ENCODE measurements at regions not wholly inside any gene's neighbourhood (a gene's known extent, or its start where the extent isn't known, plus 50 kb on each side); places are given as distances from the start of the nearest gene placed in this dataset.

DNA sequence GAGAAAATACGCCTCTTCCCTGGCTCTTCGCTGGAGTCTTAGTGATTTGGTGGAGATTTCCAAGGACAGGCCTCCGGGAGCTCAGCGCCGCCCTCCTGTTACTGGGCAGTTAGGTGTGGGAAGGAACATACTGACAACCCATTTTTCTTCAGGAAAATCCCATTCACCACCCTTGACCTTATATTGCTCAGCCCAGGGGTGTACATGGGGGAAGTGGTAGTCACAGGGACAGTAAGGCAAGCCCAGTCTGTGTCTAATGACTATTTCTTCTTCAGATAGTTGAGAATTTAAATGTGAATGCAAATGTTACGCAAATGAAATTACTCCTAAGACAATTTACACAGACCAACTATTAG lies 119.4 kb downstream of the UQCRFS1 start:
- DNase-seq, result no peak

GRCh38 chr19:29092712-29093552 lies 120.0 kb downstream of the UQCRFS1 start:
- DNase-seq, result no peak

GRCh38 chr19:29090783-29091526 lies 122.0 kb downstream of the UQCRFS1 start:
- no peak for DNase-seq

DNA sequence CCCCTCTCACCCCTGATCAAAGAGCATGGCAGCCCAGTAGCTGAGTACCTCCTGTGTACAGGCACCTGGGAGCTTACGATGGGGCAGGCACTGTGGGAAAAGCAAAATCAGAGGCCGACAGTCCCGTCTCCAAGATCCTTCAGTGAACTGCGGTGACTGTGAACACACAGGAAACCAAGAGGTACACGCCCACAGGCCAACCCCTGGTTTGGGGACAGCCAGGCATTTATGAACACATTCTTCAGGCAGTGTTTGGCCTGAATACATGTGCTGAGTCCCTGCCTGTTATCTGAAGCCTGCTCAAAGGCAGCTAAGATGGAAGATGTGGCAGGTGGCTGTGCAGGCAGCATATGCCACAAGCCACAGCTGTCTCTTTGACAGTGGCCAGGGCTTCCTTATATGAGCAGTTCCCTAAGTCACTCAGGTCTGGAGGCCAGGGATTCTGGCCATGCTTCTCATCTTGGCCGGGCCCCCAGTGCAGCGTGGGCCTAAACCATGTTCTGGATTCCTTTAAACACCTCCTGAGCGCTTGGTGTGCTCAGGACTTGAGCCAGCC lies 123.6 kb downstream of the UQCRFS1 start:
- no peak for DNase-seq

DNA sequence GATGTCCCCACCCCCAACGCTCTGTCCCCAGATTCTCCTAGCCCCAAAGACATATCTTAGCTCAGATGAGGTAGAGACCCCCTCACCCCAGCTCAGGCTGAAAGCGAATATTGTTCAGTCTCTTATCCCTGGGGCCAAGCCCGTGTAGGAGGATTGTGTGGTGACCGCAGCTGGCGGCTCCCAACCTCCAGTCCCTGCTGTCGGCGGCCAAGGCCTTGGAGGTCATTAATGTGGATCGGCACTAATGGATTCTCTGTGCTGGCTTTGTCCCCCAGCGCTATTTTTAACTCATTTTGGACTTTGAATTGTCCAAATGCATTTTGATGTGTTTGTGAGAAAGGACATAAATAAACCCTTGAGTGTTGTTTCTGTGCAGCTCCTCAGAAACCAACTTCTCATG lies 124.2 kb downstream of the UQCRFS1 start:
- no peak for DNase-seq

DNA sequence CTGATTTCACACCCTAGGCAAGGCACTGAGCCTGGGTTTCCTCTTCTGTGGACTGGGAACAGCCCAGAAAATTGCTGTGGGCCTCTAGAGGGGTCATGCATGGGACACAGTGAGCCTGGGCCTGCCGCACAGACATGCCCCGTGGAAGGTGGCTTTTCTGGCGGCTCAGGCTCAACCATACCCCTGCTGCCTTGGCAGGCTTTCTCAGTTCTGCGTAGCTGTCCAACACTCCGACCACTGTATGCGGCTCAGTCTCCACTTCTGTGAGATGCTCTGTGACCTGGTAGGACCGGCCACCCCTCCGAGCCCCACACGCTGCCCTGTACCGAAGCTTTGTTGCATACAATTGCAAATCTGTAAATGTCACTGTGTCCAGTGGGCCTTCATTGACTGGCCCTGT lies 126.3 kb downstream of the UQCRFS1 start:
- no peak for DNase-seq

GRCh38 chr19:29086182-29086581 lies 126.8 kb downstream of the UQCRFS1 start:
- DNase-seq, result no peak

- no peak for DNase-seq
Measured at GRCh38 chr19:29085630-29086029, 127.3 kb downstream of the UQCRFS1 start.

- DNase-seq, result no peak
Measured at GRCh38 chr19:29085206-29085605, 127.7 kb downstream of the UQCRFS1 start.

- DNase-seq, result no peak
Measured at GRCh38 chr19:29084266-29084665, 128.7 kb downstream of the UQCRFS1 start.

DNA sequence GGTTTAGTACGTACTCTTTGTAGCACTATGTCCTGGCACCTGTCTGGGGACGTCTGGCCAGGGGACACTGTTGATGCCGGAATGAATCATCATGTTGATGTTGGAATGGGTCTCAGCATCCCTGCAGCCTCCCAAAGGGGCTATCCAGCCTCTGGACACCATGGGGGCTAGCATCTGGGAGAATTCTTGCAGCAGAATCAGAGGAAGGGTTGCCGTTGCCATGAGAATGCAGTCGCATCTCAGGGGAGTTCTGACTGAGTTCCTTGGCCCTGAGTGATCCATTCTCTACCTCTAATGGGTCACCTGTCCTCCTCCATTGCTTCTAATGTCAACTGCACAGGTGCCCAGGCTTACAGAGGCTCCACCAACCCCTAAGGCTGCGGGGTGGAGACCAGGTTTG lies 129.1 kb downstream of the UQCRFS1 start:
- DNase-seq, result no peak

GRCh38 chr19:29079356-29080032 lies 133.5 kb downstream of the UQCRFS1 start:
- DNase-seq, result peak; percentile 13

- DNase-seq, result no peak
Measured at GRCh38 chr19:29076963-29077362, 136.0 kb downstream of the UQCRFS1 start.

- no peak for DNase-seq
Measured at GRCh38 chr19:29076161-29076560, 136.8 kb downstream of the UQCRFS1 start.

DNA sequence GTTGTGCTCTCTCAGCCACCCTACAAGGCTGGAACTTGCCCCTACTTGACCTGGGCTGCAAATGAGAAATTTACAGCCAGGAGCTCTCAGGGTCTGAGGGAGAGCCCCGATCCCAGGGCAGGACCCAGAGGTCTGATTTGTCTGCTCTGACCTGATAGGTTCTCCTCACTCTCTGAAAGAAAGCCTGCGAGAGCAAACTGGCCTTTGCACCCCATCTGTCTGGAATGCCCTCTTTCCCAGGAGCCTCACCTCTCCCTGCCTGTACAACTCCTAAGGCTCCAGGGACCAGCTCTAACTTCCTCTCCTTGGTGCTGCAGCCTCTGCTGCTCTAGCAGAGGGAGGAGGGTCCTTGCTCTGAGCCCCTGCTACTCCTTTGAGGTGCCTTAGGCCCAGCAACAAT lies 137.8 kb downstream of the UQCRFS1 start:
- DNase-seq, result peak; percentile 28

GRCh38 chr19:29074579-29074978 lies 138.4 kb downstream of the UQCRFS1 start:
- no peak for DNase-seq

DNA sequence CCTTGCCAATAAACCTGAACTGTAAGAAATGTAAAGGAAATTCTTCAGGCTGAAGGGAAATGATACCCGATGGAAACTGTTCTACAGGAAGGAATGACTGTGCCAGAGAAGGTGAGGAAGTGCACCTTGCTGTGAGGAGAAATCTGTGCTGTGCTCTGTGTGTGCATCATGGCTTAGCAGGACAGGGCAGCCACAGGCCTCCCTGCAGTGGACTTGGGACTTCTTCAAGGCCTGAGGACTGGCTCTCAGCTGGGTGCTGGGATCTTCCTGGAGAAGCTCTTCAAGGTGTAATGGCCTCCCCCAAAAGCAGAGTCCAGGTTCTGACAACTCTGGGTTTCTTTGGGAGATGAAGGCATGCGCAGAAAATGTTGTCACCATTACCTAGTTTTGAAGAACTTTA lies 145.1 kb downstream of the UQCRFS1 start:
- no peak for DNase-seq

DNA sequence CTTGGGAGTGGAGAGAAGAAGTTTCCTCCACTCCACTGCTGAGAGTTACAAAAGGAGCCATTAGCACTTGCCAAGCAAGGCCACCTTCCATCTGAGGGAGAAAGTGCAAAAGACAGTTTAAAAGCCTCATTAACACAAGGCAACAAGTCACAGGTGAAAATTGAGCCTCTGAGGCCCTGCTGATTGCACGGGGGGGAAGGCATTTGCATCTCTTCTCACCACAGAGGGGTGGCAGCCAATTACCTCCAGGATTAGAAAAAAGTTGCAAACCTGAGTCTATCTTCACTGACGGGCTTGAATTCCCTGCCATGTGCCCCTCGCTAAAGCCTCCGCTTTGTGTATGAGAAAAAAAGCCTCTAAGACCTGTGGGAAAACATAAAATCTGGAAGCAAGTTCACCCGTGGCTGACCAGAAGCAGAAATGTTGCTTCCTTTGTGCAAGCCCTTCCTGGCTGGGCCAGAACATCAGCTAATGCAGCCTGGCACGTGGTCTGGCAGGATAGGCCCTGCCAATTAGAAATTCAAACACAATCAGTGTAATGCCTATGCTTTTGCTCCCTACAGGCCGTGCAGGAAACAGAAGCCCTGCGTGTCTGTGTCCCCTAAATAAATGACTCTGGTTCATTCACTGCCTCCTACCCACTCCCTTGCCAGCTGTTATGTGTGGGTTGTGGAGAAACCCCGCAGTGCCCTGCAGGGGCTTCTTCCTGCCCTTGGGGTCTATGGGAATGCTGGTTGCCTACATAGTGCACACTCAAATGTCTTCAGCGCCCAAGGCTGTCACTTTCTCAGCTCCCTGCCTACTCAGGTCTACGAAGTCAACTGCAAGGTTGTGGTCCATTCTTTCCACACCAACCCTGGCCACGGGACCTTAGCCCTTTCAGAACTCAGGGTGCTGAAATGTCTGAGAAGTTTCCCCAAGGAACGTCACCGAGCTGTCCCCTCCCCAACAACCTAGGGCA lies 150.2 kb downstream of the UQCRFS1 start:
- no peak for DNase-seq

DNA sequence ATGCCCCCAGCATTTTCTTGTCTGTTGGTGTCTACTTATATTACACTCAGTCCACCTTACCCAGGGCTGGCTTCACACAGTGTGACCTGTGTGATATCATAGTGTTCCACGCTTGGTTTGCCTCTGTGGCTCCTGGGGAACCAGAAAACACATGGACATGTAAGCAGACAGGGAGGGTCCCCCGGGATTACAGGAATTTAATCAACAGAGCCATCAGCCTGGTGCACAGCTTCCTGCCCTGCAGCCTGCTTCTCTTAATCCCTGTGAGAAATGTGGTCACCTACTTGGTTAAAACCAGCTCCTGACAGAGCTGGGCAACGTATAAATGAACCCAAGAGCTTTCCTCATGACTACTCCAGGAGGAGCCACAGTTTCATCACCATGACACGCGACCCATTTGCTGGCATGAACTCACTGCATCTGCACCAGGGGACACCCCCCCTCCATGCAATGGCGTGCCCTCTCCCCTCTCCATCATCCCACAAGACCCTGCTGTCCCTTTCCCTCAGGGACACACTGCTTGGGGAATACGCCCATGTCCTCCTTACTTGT lies 152.1 kb downstream of the UQCRFS1 start:
- no peak for DNase-seq

DNA sequence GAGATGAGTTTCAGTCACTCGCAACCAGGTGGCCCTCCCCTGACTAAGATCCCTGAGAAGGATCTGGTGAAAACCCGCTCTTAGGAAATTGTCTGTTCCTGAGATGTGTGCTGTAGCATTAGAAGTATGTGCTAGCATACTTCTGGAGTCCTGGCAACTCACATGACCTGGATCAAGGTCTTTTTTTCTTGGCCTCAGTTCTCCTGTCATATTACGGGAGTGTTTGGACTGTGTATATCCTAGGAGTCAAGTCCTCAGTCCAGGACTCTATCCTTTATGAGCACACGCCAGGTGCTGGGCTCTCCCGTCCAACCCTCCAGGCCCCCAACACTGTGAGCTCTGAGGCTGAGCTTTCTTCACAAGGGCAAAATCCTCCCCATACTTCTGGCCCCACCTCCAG lies 156.4 kb downstream of the UQCRFS1 start:
- no peak for DNase-seq

DNA sequence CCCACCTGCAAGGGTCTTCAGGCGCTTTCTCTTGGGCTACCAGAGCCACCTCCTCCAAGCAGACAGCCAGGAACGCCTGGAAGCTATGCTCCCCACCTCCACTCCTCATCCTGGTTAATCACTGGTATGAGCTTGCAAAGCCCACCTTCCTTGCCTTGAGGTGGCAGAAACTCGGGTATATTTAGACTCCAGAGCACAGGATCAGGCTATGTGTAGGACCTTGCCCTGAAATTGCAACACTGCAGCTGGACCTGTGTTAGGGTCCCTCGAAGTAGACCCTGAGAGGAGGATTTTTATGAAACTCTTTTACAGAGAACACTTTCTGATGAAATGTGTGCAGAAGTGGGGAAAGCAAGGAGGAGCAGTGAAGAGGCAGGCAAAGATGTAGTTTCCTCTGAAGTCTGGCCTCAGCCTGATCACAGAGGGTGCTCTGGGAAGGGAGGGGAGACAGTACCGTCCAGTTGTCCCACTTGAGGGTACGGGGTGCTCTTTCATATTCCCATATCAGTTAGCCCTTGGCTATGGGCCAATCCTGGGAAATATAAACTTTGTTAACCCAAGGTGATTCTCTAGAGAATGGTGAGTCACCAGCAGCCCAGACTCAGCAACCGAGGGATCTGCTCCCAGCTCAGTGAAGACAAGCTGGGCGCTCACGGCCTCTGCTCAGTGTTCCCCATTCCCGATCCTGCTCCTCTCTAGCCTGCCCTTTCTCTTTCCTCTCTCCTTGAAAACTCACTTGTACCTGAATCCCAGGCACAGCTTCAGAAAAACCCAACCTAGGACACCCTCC lies 157.9 kb downstream of the UQCRFS1 start:
- DNase-seq, result no peak

Measured in activated effector memory CD4-positive, alpha-beta T cell treated with anti-CD3 and anti-CD28 coated beads, Interleukin-2, amount 50 U/mL, for 16 hours (primary cell).